ENCODE measurements at regions not wholly inside any gene's neighbourhood (a gene's known extent, or its start where the extent isn't known, plus 50 kb on each side); places are given as distances from the start of the nearest gene placed in this dataset.

- TF ChIP-seq HOXB5 (CRISPR knock-in tag; IDR thresholded peaks at IDR 0.05): no peak
- TF ChIP-seq REST (IDR thresholded peaks at IDR 0.05): no peak
- TF ChIP-seq PHF8 (IDR thresholded peaks at IDR 0.05; ENCODE audit: borderline replicate concordance, low read depth): no peak
- no peak for TF ChIP-seq CTCF (IDR thresholded peaks at IDR 0.05)
- TF ChIP-seq RNF2 (IDR thresholded peaks at IDR 0.05; ENCODE audit: borderline replicate concordance, low read depth): no peak
- no peak for TF ChIP-seq MAX (IDR thresholded peaks at IDR 0.05)
- no peak for TF ChIP-seq RARB (CRISPR knock-in tag; IDR thresholded peaks at IDR 0.05)
- TF ChIP-seq POLR2A (IDR thresholded peaks at IDR 0.05; ENCODE audit: low read length): no peak
- TF ChIP-seq SMC3 (IDR thresholded peaks at IDR 0.05): no peak
Observed at GRCh38 chr4:79030973-79031372, 91.7 kb upstream of the PAQR3 start.

All from A549 (cell line).